ENCODE measurements at regions not wholly inside any gene's neighbourhood (a gene's known extent, or its start where the extent isn't known, plus 50 kb on each side); places are given as distances from the start of the nearest gene placed in this dataset.

- Histone ChIP-seq H3K4me3 (ENCODE audit: low read length) (no peak overlapping the region), H3F3A (ENCODE audit: control insufficient read depth, insufficient read depth) (no peaks in the 10 kb centered on the region), H4K20me1 (ENCODE audit: control insufficient read depth, insufficient read depth, low read depth, low read length) (no peaks in the 10 kb centered on the region), H3K4me2 (ENCODE audit: low read length) (no peak overlapping the region), H3K79me2 (ENCODE audit: control insufficient read depth, low read length) (no peaks in the 10 kb centered on the region), H3K4me1 (ENCODE audit: control insufficient read depth, low read length) (no peaks in the 10 kb centered on the region), H3K9me2 (replicated peaks; ENCODE audit: control insufficient read depth, low read length) (no peaks in the 10 kb centered on the region), H3K9me3 (ENCODE audit: control insufficient read depth, insufficient read depth, low read length) (no peaks in the 10 kb centered on the region), H3K27ac (ENCODE audit: low read depth, low read length) (no peak overlapping the region), H3K36me3 (ENCODE audit: control insufficient read depth, low read length) (no peaks in the 10 kb centered on the region), H3K27me3 (ENCODE audit: control insufficient read depth, low read length) (no peaks in the 10 kb centered on the region)
- TF ChIP-seq CTCF (IDR thresholded peaks at IDR 0.05; ENCODE audit: low read depth, low read length, poor library complexity, severe bottlenecking) (no peak), EZH2phosphoT487 (IDR thresholded peaks at IDR 0.05; ENCODE audit: borderline replicate concordance, low read length) (no peak)
These were observed 1206.0 kb upstream of the C9orf72 start for GRCh38 chr9:28779243-28779642.

- Histone ChIP-seq H3F3A (ENCODE audit: control insufficient read depth, insufficient read depth) (no peaks in the 10 kb centered on the region), H3K9me3 (ENCODE audit: control insufficient read depth, insufficient read depth, low read length) (no peaks in the 10 kb centered on the region), H3K4me3 (ENCODE audit: low read length) (no peak overlapping the region), H4K20me1 (ENCODE audit: control insufficient read depth, insufficient read depth, low read depth, low read length) (no peaks in the 10 kb centered on the region), H3K27ac (ENCODE audit: low read depth, low read length) (no peak overlapping the region), H3K79me2 (ENCODE audit: control insufficient read depth, low read length) (no peaks in the 10 kb centered on the region), H3K27me3 (ENCODE audit: control insufficient read depth, low read length) (no peaks in the 10 kb centered on the region), H3K36me3 (ENCODE audit: control insufficient read depth, low read length) (no peaks in the 10 kb centered on the region), H3K4me2 (ENCODE audit: low read length) (no peak overlapping the region), H3K4me1 (ENCODE audit: control insufficient read depth, low read length) (no peaks in the 10 kb centered on the region), H3K9me2 (replicated peaks; ENCODE audit: control insufficient read depth, low read length) (no peaks in the 10 kb centered on the region)
- no peak for TF ChIP-seq EZH2phosphoT487 (IDR thresholded peaks at IDR 0.05; ENCODE audit: borderline replicate concordance, low read length)
- no peak for TF ChIP-seq CTCF (IDR thresholded peaks at IDR 0.05; ENCODE audit: low read depth, low read length, poor library complexity, severe bottlenecking)
These were observed 1208.2 kb upstream of the C9orf72 start for GRCh38 chr9:28781481-28781880.

- TF ChIP-seq EZH2phosphoT487 (IDR thresholded peaks at IDR 0.05; ENCODE audit: borderline replicate concordance, low read length) (no peak), CTCF (IDR thresholded peaks at IDR 0.05; ENCODE audit: low read depth, low read length, poor library complexity, severe bottlenecking) (no peak)
- no peaks in the 10 kb centered on the region for H3K79me2 ChIP-seq (ENCODE audit: control insufficient read depth, low read length)
- H4K20me1 ChIP-seq (ENCODE audit: control insufficient read depth, insufficient read depth, low read depth, low read length): no peaks in the 10 kb centered on the region
- H3K4me3 ChIP-seq (ENCODE audit: low read length): no peak overlapping the region
- no peaks in the 10 kb centered on the region for H3F3A ChIP-seq (ENCODE audit: control insufficient read depth, insufficient read depth)
- H3K9me2 ChIP-seq (replicated peaks; ENCODE audit: control insufficient read depth, low read length): no peaks in the 10 kb centered on the region
- H3K4me2 ChIP-seq (ENCODE audit: low read length): no peak overlapping the region
- H3K4me1 ChIP-seq (ENCODE audit: control insufficient read depth, low read length): no peaks in the 10 kb centered on the region
- H3K36me3 ChIP-seq (ENCODE audit: control insufficient read depth, low read length): no peaks in the 10 kb centered on the region
- no peak overlapping the region for H3K27ac ChIP-seq (ENCODE audit: low read depth, low read length)
- H3K27me3 ChIP-seq (ENCODE audit: control insufficient read depth, low read length): no peaks in the 10 kb centered on the region
- H3K9me3 ChIP-seq (ENCODE audit: control insufficient read depth, insufficient read depth, low read length): no peaks in the 10 kb centered on the region
These were observed 1209.3 kb upstream of the C9orf72 start for GRCh38 chr9:28782630-28783029.

- no peak for TF ChIP-seq EZH2phosphoT487 (IDR thresholded peaks at IDR 0.05; ENCODE audit: borderline replicate concordance, low read length)
These were observed 1219.4 kb upstream of the C9orf72 start for GRCh38 chr9:28792716-28793115.

More at GRCh38 chr9:28792716-28793115, 1219.4 kb upstream of the C9orf72 start:
- H3F3A ChIP-seq (ENCODE audit: control insufficient read depth, insufficient read depth): no peaks in the 10 kb centered on the region
- H3K36me3 ChIP-seq (ENCODE audit: control insufficient read depth, low read length): no peaks in the 10 kb centered on the region
- H3K79me2 ChIP-seq (ENCODE audit: control insufficient read depth, low read length): no peaks in the 10 kb centered on the region
- no peak overlapping the region for H3K4me3 ChIP-seq (ENCODE audit: low read length)
- no peak overlapping the region for H3K4me2 ChIP-seq (ENCODE audit: low read length)
- H4K20me1 ChIP-seq (ENCODE audit: control insufficient read depth, insufficient read depth, low read depth, low read length): no peaks in the 10 kb centered on the region
- H3K4me1 ChIP-seq (ENCODE audit: control insufficient read depth, low read length): no peaks in the 10 kb centered on the region
- no peaks in the 10 kb centered on the region for H3K9me2 ChIP-seq (replicated peaks; ENCODE audit: control insufficient read depth, low read length)
- H3K27me3 ChIP-seq (ENCODE audit: control insufficient read depth, low read length): no peaks in the 10 kb centered on the region
- no peaks in the 10 kb centered on the region for H3K9me3 ChIP-seq (ENCODE audit: control insufficient read depth, insufficient read depth, low read length)
- no peak overlapping the region for H3K27ac ChIP-seq (ENCODE audit: low read depth, low read length)

Measured in DOHH2 (cell line).